A673 (cell line): ENCODE measurements at regions not wholly inside any gene's neighbourhood (a gene's known extent, or its start where the extent isn't known, plus 50 kb on each side); places are given as distances from the start of the nearest gene placed in this dataset.
"Not testable (repeated sequence)": the region's sequence is repeated elsewhere in the genome, so short reads cannot be mapped to it uniquely, and the experiment has no call there.

ENCODE experiments used
- BruUV-seq: library from RNA; stranded (reverse); fragments of 400-500 nt; replicated peaks from 2 replicates; lab custom pipeline; 2021; lab: Mats Ljungman, UMichigan
- CTCF ChIA-PET: fragments of 300-600 bp; sonication (Branson Sonifier 250); formaldehyde crosslinking; loops from one replicate; lab custom pipeline; 2022; ENCODE audit warnings: antibody characterized with exemption; lab: Charles Lee
- POLR2A ChIA-PET: fragments of 300-600 bp; sonication (Branson Sonifier 250); formaldehyde crosslinking; loops from one replicate; lab custom pipeline; 2022; ENCODE audit warnings: antibody characterized with exemption; ENCODE audit not compliant: low non-redundant PET; lab: Charles Lee
- DNase-seq: peaks from one replicate; pipeline ENCODE4 v3.0.0-alpha.2; 2015; ENCODE audit warnings: low spot score
- H3K27ac ChIP-seq: fragments of 200-600 bp; sonication (generic); 2 replicates; pipeline ENCODE4 v1.5.1; 2016; ENCODE audit warnings: mixed run types, low read depth, mild to moderate bottlenecking, mixed read lengths, antibody characterized with exemption, low read length; ENCODE audit not compliant: poor library complexity, severe bottlenecking
- H3K27me3 ChIP-seq: fragments of 200-600 bp; sonication (generic); replicated peaks from 2 replicates; pipeline ENCODE4 v1.6.1; 2017; ENCODE audit warnings: mixed run types, low read depth, mild to moderate bottlenecking, mixed read lengths, antibody characterized with exemption, low read length; ENCODE audit not compliant: insufficient read depth, poor library complexity
- H3K36me3 ChIP-seq: fragments of 200-600 bp; sonication (generic); 2 replicates; pipeline ENCODE4 v1.6.1; 2016; ENCODE audit warnings: mixed run types, mild to moderate bottlenecking, mixed read lengths, antibody characterized with exemption, low read length; ENCODE audit not compliant: insufficient read depth, poor library complexity, severe bottlenecking
- H3K4me1 ChIP-seq: fragments of 200-600 bp; sonication (generic); 2 replicates; pipeline ENCODE4 v1.6.1; 2017; ENCODE audit warnings: mixed run types, mild to moderate bottlenecking, mixed read lengths, antibody characterized with exemption, low read length; ENCODE audit not compliant: insufficient read depth, poor library complexity, severe bottlenecking
- H3K4me3 ChIP-seq: fragments of 200-600 bp; sonication (generic); 2 replicates; pipeline ENCODE4 v1.5.1; 2016; ENCODE audit warnings: low read depth, mixed run types, mild to moderate bottlenecking, mixed read lengths, low read length; ENCODE audit not compliant: poor library complexity, severe bottlenecking
- H3K9me3 ChIP-seq: fragments of 200-600 bp; sonication (generic); 2 replicates; pipeline ENCODE4 v1.6.1; 2016; ENCODE audit warnings: mixed run types, low read depth, mild to moderate bottlenecking, mixed read lengths, antibody characterized with exemption, low read length; ENCODE audit not compliant: poor library complexity, severe bottlenecking
- CTCF ChIP-seq: fragments of 300-800, 200-600 bp; sonication (generic); conservative IDR thresholded peaks from 2 replicates; pipeline ENCODE4 v1.5.1; 2017; ENCODE audit warnings: low read depth, mild to moderate bottlenecking, antibody characterized with exemption, low read length, moderate library complexity, mixed read lengths
- EZH2 ChIP-seq: fragments of 200-600 bp; sonication (generic); IDR thresholded peaks from 2 replicates; pipeline ENCODE4 v1.6.1; 2017; ENCODE audit warnings: borderline replicate concordance, low read depth, mild to moderate bottlenecking, mixed read lengths, antibody characterized with exemption, low read length; ENCODE audit not compliant: poor library complexity, severe bottlenecking
- intact Hi-C: fragments of 100-400 bp; cut with micrococcal nuclease; formaldehyde crosslinking; loops from one replicate; pipeline ENCODE4 v1.10.0; 2022; ENCODE audit not compliant: unreplicated experiment

GRCh38 chr11:81245791-81246190, 1487.9 kb downstream of the FAM181B start:
- TF ChIP-seq EZH2 (no peak), CTCF (no peak)
- H3K27ac ChIP-seq, result no peak overlapping the region
- H3K27me3 ChIP-seq, result no peaks in the 10 kb centered on the region
- H3K9me3 ChIP-seq, result no peaks in the 10 kb centered on the region
- POLR2A ChIA-PET, result no interaction called here
- CTCF ChIA-PET, result no interaction called here
- H3K4me3 ChIP-seq, result no peak overlapping the region
- BruUV-seq, result no TSS peak
- no peak for DNase-seq
- no peaks in the 10 kb centered on the region for H3K4me1 ChIP-seq
- intact Hi-C loops, result no loop called here
- no peaks in the 10 kb centered on the region for H3K36me3 ChIP-seq

- intact Hi-C loops, result no loop called here
- BruUV-seq, result no TSS peak
- H3K27me3 ChIP-seq, result no peaks in the 10 kb centered on the region
- CTCF ChIA-PET, result no interaction called here
- no peak for DNase-seq
- TF ChIP-seq CTCF (no peak), EZH2 (no peak)
- no peaks in the 10 kb centered on the region for H3K36me3 ChIP-seq
- POLR2A ChIA-PET, result no interaction called here
- no peak overlapping the region for H3K4me3 ChIP-seq
- peaks cover 4% of the 10 kb centered on the region for H3K4me1 ChIP-seq
- no peaks in the 10 kb centered on the region for H3K9me3 ChIP-seq
- H3K27ac ChIP-seq, result no peak overlapping the region
Observed at GRCh38 chr11:81241672-81242275, 1491.9 kb downstream of the FAM181B start.

GRCh38 chr11:81237139-81237538, 1496.5 kb downstream of the FAM181B start:
- TF ChIP-seq CTCF, result peak; percentile 83
- TF ChIP-seq EZH2, result no peak
- no peak overlapping the region for H3K27ac ChIP-seq
- intact Hi-C loops, result loop anchor here (1.0 to 10.0 kb wide), 8 partner anchors 205 to 1529 kb away; no protein-coding TSS in a partner anchor
- peak; percentile 91 for DNase-seq
- no peaks in the 10 kb centered on the region for H3K36me3 ChIP-seq
- BruUV-seq, result no TSS peak
- ChIA-PET CTCF (interaction anchor here (0.5 to 1.1 kb wide), 3 partner anchors 96 to 1836 kb away, joined by 3 to 6 read pairs (median 3); no protein-coding TSS in a partner anchor), POLR2A (no interaction called here)
- no peaks in the 10 kb centered on the region for H3K27me3 ChIP-seq
- no peaks in the 10 kb centered on the region for H3K9me3 ChIP-seq
- H3K4me1 ChIP-seq, result peaks cover 9% of the 10 kb centered on the region
- no peak overlapping the region for H3K4me3 ChIP-seq

- H3K36me3 ChIP-seq, H3K27me3 ChIP-seq, H3K4me3 ChIP-seq, BruUV-seq, H3K4me1 ChIP-seq, H3K27ac ChIP-seq, intact Hi-C loops, DNase-seq, CTCF ChIA-PET, H3K9me3 ChIP-seq, POLR2A ChIA-PET: not testable (repeated sequence)
Observed at GRCh38 chr11:81227409-81227808, 1506.3 kb downstream of the FAM181B start.
